Activated T-helper 17 cell treated with anti-CD3 and anti-CD28 coated beads, Interleukin-2, amount 50 U/mL, for 72 hours (primary cell): ENCODE measurements at regions not wholly inside any gene's neighbourhood (a gene's known extent, or its start where the extent isn't known, plus 50 kb on each side); places are given as distances from the start of the nearest gene placed in this dataset.
"Not testable (repeated sequence)": the region's sequence is repeated elsewhere in the genome, so short reads cannot be mapped to it uniquely, and the experiment has no call there.

ENCODE experiments used
- ATAC-seq: fragments of 150-1000 bp; cut with Tn5 transposase; replicated peaks from 2 replicates; pipeline ENCODE4 v1.10.0; 2021; ENCODE audit warnings: mild to moderate bottlenecking, moderate library complexity
- H3K27ac Mint-ChIP-seq: one replicate; pipeline ENCODE4 v1.8.0; 2022; ENCODE audit warnings: mixed read lengths
- H3K27me3 Mint-ChIP-seq: one replicate; pipeline ENCODE4 v1.8.0; 2022; ENCODE audit warnings: mixed read lengths
- H3K36me3 Mint-ChIP-seq: one replicate; pipeline ENCODE4 v1.8.0; 2022; ENCODE audit warnings: low read depth, mild to moderate bottlenecking, mixed read lengths
- H3K4me1 Mint-ChIP-seq: one replicate; pipeline ENCODE4 v1.8.0; 2022; ENCODE audit warnings: mixed read lengths
- H3K4me3 Mint-ChIP-seq: one replicate; pipeline ENCODE4 v1.8.0; 2022; ENCODE audit warnings: mild to moderate bottlenecking, mixed read lengths
- H3K9me3 Mint-ChIP-seq: one replicate; pipeline ENCODE4 v1.8.0; 2022; ENCODE audit warnings: mixed read lengths

DNA sequence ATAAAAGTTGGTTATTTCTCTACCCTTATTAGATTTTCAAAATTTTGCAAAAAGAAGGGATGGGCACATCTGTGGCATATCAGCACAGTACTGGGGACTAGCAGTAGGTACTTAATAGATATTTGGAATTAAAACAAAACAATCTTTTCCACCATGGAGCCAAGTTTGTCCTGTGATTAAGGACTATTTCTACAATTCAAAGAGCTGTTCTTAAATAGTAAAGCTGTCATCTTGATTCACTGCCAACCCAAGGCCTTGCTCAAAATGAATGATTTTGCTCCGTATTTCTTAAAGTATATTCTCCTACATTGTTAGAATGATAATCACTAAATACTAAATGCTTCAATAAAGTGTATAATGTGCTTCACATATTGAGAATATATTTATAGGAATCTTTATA, 169.9 kb downstream of the S1PR1 start:
- H3K4me1 Mint-ChIP-seq = no peaks in the 10 kb centered on the region
- H3K36me3 Mint-ChIP-seq = no peaks in the 10 kb centered on the region
- peaks cover 8% of the 10 kb centered on the region for H3K27me3 Mint-ChIP-seq
- no peak overlapping the region for H3K4me3 Mint-ChIP-seq
- H3K27ac Mint-ChIP-seq = no peak overlapping the region
- no peak for ATAC-seq
- H3K9me3 Mint-ChIP-seq = no peaks in the 10 kb centered on the region

DNA sequence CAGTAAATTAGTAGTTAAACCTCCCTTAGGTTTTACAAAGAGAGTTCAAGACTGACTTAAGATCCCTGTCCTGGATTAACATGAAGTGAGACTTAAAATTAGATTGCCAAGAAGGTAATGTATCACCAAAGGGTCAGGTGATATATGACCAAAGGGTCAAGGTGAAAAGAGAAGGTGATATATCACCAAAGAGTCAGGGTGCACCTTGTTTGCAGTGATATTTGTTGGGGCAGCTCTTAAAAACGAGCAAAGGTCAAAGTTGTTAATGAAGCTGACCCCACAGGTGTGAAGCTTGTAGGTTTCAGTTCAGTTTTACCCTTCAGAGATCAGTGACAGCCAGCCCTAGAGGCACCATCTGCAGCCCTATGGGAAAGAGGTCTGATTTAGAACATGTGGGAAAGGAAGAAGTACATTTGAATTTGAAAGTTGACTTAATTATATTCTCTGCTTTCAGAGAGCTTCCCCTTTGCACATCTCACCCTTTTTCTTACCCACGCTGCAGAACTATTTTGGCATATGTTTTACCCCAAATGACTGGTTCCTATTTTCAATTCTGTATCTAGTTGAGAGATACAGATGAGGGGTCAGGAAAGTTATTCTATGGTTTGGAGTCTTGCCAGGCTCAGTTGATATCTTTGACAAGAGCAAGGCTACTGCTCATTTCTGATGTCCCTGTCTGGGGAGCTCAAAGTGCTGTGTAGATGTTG, 170.8 kb downstream of the S1PR1 start:
- H3K36me3 Mint-ChIP-seq = no peaks in the 10 kb centered on the region
- H3K4me1 Mint-ChIP-seq = no peaks in the 10 kb centered on the region
- ATAC-seq = no peak
- H3K4me3 Mint-ChIP-seq = no peak overlapping the region
- no peaks in the 10 kb centered on the region for H3K9me3 Mint-ChIP-seq
- no peak overlapping the region for H3K27ac Mint-ChIP-seq
- H3K27me3 Mint-ChIP-seq = peaks cover 5% of the 10 kb centered on the region

GRCh38 chr1:101408212-101409042, 171.6 kb downstream of the S1PR1 start:
- H3K27me3 Mint-ChIP-seq = peaks cover 5% of the 10 kb centered on the region

DNA sequence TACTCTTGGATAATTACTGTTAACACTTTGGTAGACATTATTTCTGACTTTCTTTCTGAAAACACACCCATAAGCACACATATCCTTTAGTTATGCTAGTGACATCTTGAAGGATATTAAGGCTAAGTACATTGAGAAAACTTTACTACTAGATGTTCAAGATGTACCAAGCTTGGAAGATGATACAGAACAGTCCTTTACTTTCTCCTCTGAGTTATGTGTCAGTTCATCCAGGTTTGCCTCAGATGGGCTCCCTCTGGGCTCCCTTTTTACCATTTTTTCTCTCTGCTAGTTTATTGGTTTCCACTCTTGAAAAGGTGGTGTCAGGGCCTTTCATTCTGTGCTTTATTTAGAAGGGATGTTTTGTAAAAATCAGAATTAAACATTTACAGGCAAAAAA, 172.3 kb downstream of the S1PR1 start:
- no peaks in the 10 kb centered on the region for H3K9me3 Mint-ChIP-seq
- no peak for ATAC-seq
- no peaks in the 10 kb centered on the region for H3K36me3 Mint-ChIP-seq
- H3K27me3 Mint-ChIP-seq = peaks cover 5% of the 10 kb centered on the region
- no peaks in the 10 kb centered on the region for H3K4me1 Mint-ChIP-seq
- H3K4me3 Mint-ChIP-seq = no peak overlapping the region
- H3K27ac Mint-ChIP-seq = no peak overlapping the region

More at GRCh38 chr1:101408212-101409042, 171.6 kb downstream of the S1PR1 start:
- Mint-ChIP-seq H3K9me3 (no peaks in the 10 kb centered on the region), H3K36me3 (no peaks in the 10 kb centered on the region), H3K27ac (no peak overlapping the region), H3K4me3 (no peak overlapping the region), H3K4me1 (no peaks in the 10 kb centered on the region)
- ATAC-seq = no peak

- ATAC-seq = peak; percentile 44
- H3K9me3 Mint-ChIP-seq = no peaks in the 10 kb centered on the region
- H3K36me3 Mint-ChIP-seq = no peaks in the 10 kb centered on the region
- H3K27me3 Mint-ChIP-seq = peaks cover 5% of the 10 kb centered on the region
- H3K4me3 Mint-ChIP-seq = no peak overlapping the region
- H3K27ac Mint-ChIP-seq = no peak overlapping the region
- no peaks in the 10 kb centered on the region for H3K4me1 Mint-ChIP-seq
These were observed 173.4 kb downstream of the S1PR1 start for GRCh38 chr1:101410048-101410878.

GRCh38 chr1:101420406-101420805, 183.6 kb downstream of the S1PR1 start:
- Mint-ChIP-seq H3K27me3 (no peaks in the 10 kb centered on the region), H3K4me1 (no peaks in the 10 kb centered on the region), H3K27ac (no peak overlapping the region), H3K36me3 (no peaks in the 10 kb centered on the region), H3K4me3 (no peak overlapping the region), H3K9me3 (peaks cover 4% of the 10 kb centered on the region)
- ATAC-seq = no peak

DNA sequence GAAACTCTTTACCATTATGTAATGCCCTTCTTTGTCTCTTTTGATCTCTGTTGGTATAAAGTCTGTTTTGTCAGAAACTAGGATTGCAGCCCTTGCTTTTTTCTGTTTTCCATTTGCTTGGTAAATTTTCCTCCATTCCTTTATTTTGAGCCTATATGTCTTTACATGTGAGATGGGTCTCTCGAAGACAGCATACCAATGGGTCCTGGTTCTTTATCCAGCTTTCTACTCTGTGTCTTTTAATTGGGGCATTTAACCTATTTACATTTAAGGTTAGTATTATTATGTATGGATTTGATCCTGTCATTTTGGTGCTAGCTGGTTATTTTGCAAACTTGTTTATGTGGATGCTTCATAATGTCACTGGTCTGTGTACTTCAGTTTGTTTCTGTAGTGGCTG, 191.3 kb downstream of the S1PR1 start:
- not testable (repeated sequence) for H3K27me3 Mint-ChIP-seq

DNA sequence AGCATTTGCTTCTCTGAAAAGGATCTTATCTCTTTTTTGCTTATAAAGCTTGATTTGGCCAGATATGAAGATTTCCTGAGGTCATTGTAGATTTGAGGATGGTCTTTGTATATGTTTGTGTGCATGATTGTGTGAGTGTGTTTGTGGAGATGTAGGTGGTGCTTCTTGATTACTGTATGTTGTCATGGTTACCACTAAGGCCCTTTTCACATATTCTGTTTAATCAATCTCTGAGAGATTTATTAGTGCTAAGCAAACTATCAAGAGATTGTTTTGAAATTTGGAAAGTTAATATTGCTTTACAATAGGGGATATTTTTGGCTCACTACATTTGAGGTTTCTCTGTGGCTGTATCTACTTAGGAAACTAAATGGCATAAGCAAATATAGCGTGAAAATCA, 191.7 kb downstream of the S1PR1 start:
- no peak overlapping the region for H3K27ac Mint-ChIP-seq

More for the DNA sequence above, 191.3 kb downstream of the S1PR1 start:
- not testable (repeated sequence) for H3K27ac Mint-ChIP-seq, H3K9me3 Mint-ChIP-seq, H3K4me3 Mint-ChIP-seq, H3K4me1 Mint-ChIP-seq, ATAC-seq, H3K36me3 Mint-ChIP-seq

GRCh38 chr1:101431956-101432510, 195.2 kb downstream of the S1PR1 start:
- Mint-ChIP-seq H3K9me3 (no peaks in the 10 kb centered on the region), H3K4me3 (no peak overlapping the region), H3K27me3 (peaks cover 7% of the 10 kb centered on the region), H3K27ac (no peak overlapping the region), H3K4me1 (no peaks in the 10 kb centered on the region), H3K36me3 (no peaks in the 10 kb centered on the region)
- ATAC-seq = no peak

More for the DNA sequence above, 191.7 kb downstream of the S1PR1 start:
- Mint-ChIP-seq H3K9me3 (peaks cover 4% of the 10 kb centered on the region), H3K27me3 (peaks cover 7% of the 10 kb centered on the region), H3K36me3 (no peaks in the 10 kb centered on the region), H3K4me3 (no peak overlapping the region), H3K4me1 (no peaks in the 10 kb centered on the region)
- ATAC-seq = no peak

GRCh38 chr1:101435831-101436511, 199.2 kb downstream of the S1PR1 start:
- Mint-ChIP-seq H3K36me3 (no peaks in the 10 kb centered on the region), H3K4me1 (no peaks in the 10 kb centered on the region), H3K27me3 (peaks cover 16% of the 10 kb centered on the region), H3K9me3 (no peaks in the 10 kb centered on the region), H3K27ac (no peak overlapping the region), H3K4me3 (no peak overlapping the region)
- ATAC-seq = no peak

GRCh38 chr1:101437800-101438199, 201.0 kb downstream of the S1PR1 start:
- H3K27me3 Mint-ChIP-seq = peaks cover 11% of the 10 kb centered on the region
- H3K4me1 Mint-ChIP-seq = no peaks in the 10 kb centered on the region
- no peaks in the 10 kb centered on the region for H3K9me3 Mint-ChIP-seq

GRCh38 chr1:101438359-101438758, 201.5 kb downstream of the S1PR1 start:
- Mint-ChIP-seq H3K4me3 (no peak overlapping the region), H3K4me1 (no peaks in the 10 kb centered on the region), H3K36me3 (no peaks in the 10 kb centered on the region), H3K27me3 (peaks cover 9% of the 10 kb centered on the region), H3K27ac (no peak overlapping the region), H3K9me3 (no peaks in the 10 kb centered on the region)
- ATAC-seq = no peak

More at GRCh38 chr1:101437800-101438199, 201.0 kb downstream of the S1PR1 start:
- ATAC-seq = no peak
- Mint-ChIP-seq H3K27ac (no peak overlapping the region), H3K4me3 (no peak overlapping the region), H3K36me3 (no peaks in the 10 kb centered on the region)

- H3K27me3 Mint-ChIP-seq = peaks cover 9% of the 10 kb centered on the region
- no peak overlapping the region for H3K4me3 Mint-ChIP-seq
- H3K36me3 Mint-ChIP-seq = no peaks in the 10 kb centered on the region
- no peak for ATAC-seq
- no peaks in the 10 kb centered on the region for H3K4me1 Mint-ChIP-seq
- H3K9me3 Mint-ChIP-seq = no peaks in the 10 kb centered on the region
- H3K27ac Mint-ChIP-seq = no peak overlapping the region
These were observed 203.7 kb downstream of the S1PR1 start for GRCh38 chr1:101440485-101440884.

GRCh38 chr1:101444381-101444780, 207.6 kb downstream of the S1PR1 start:
- ATAC-seq = no peak
- Mint-ChIP-seq H3K9me3 (no peaks in the 10 kb centered on the region), H3K27ac (no peak overlapping the region), H3K4me3 (no peak overlapping the region), H3K4me1 (no peaks in the 10 kb centered on the region), H3K27me3 (peaks cover 4% of the 10 kb centered on the region), H3K36me3 (no peaks in the 10 kb centered on the region)
